GM18508 (cell line): ENCODE measurements at regions not wholly inside any gene's neighbourhood (a gene's known extent, or its start where the extent isn't known, plus 50 kb on each side); places are given as distances from the start of the nearest gene placed in this dataset.

Experiments used
- ATAC-seq: cut with Tn5 transposase; IDR thresholded peaks from one replicate; pipeline ENCODE4 v1.9.1; 2021; ENCODE audit warnings: moderate number of reproducible peaks; ENCODE audit not compliant: insufficient read depth, unreplicated experiment

- ATAC-seq, result no peak
These were observed 321.8 kb downstream of the TCERG1L start for GRCh38 chr10:130989670-130990232.

- ATAC-seq, result no peak
These were observed 321.0 kb downstream of the TCERG1L start for GRCh38 chr10:130990486-130990885.

GRCh38 chr10:130992802-130993523 lies 318.6 kb downstream of the TCERG1L start:
- no peak for ATAC-seq

GRCh38 chr10:130993612-130994011 lies 317.9 kb downstream of the TCERG1L start:
- ATAC-seq, result no peak

- no peak for ATAC-seq
These were observed 317.3 kb downstream of the TCERG1L start for GRCh38 chr10:130994191-130994590.

GRCh38 chr10:130994845-130995244 lies 316.7 kb downstream of the TCERG1L start:
- no peak for ATAC-seq

- no peak for ATAC-seq
These were observed 314.1 kb downstream of the TCERG1L start for GRCh38 chr10:130997267-130998045.

GRCh38 chr10:130998046-130998435 lies 313.5 kb downstream of the TCERG1L start:
- no peak for ATAC-seq

GRCh38 chr10:130998642-130999041 lies 312.9 kb downstream of the TCERG1L start:
- no peak for ATAC-seq

- no peak for ATAC-seq
These were observed 311.9 kb downstream of the TCERG1L start for GRCh38 chr10:130999376-131000202.

GRCh38 chr10:131000244-131000643 lies 311.3 kb downstream of the TCERG1L start:
- ATAC-seq, result no peak

- no peak for ATAC-seq
These were observed 310.8 kb downstream of the TCERG1L start for GRCh38 chr10:131000743-131001142.

- no peak for ATAC-seq
These were observed 310.1 kb downstream of the TCERG1L start for GRCh38 chr10:131001438-131001837.

GRCh38 chr10:131002031-131002861 lies 309.3 kb downstream of the TCERG1L start:
- no peak for ATAC-seq

GRCh38 chr10:131003455-131003854 lies 308.1 kb downstream of the TCERG1L start:
- ATAC-seq, result no peak

- no peak for ATAC-seq
These were observed 307.2 kb downstream of the TCERG1L start for GRCh38 chr10:131004276-131004675.

- no peak for ATAC-seq
These were observed 304.9 kb downstream of the TCERG1L start for GRCh38 chr10:131006458-131007256.

- ATAC-seq, result no peak
These were observed 301.7 kb downstream of the TCERG1L start for GRCh38 chr10:131009791-131010190.
